Esophagus muscularis mucosa (tissue), 4 donors: ENCODE measurements at regions not wholly inside any gene's neighbourhood (a gene's known extent, or its start where the extent isn't known, plus 50 kb on each side); places are given as distances from the start of the nearest gene placed in this dataset.

Source experiments
- CTCF ChIP-seq, 3 experiments: fragments of 200-600 bp in 2 of 3; fragments of 450-650 bp in 1 of 3; sonication (generic) in 2 of 3; IDR thresholded peaks; one replicate each; pipeline ENCODE4 v1.5.1; 2017 to 2019; ENCODE audit warnings: antibody characterized with exemption in 3 of 3, mild to moderate bottlenecking in 2 of 3, moderate library complexity in 1 of 3
- EP300 ChIP-seq: sonication (generic); formaldehyde crosslinking; IDR thresholded peaks from one replicate; pipeline ENCODE4 v1.6.1; 2017; ENCODE audit warnings: antibody characterized with exemption
- POLR2A ChIP-seq: fragments of 450-650 bp; IDR thresholded peaks from one replicate; pipeline ENCODE4 v1.6.1; 2017; ENCODE audit warnings: antibody characterized with exemption, moderate library complexity, mild to moderate bottlenecking, low read depth
- POLR2AphosphoS5 ChIP-seq, 2 donors: sonication (generic); formaldehyde crosslinking; IDR thresholded peaks; one replicate each; pipeline ENCODE4 v1.6.1; 2017; ENCODE audit warnings: antibody characterized with exemption in 2 of 2

- TF ChIP-seq CTCF (IDR thresholded peaks at IDR 0.05) (no peak), POLR2A (no peak), POLR2AphosphoS5 (IDR thresholded peaks at IDR 0.05) (no peak), EP300 (no peak)
Measured at GRCh38 chr1:195574511-195574910, 1033.7 kb downstream of the KCNT2 start.
